HL-60 (cell line): ENCODE measurements at regions not wholly inside any gene's neighbourhood (a gene's known extent, or its start where the extent isn't known, plus 50 kb on each side); places are given as distances from the start of the nearest gene placed in this dataset.

Source experiments
- CTCF ChIP-seq: IDR thresholded peaks from one replicate; pipeline ENCODE4 v1.5.1; 2011; ENCODE audit warnings: low read length, control low read depth, inconsistent platforms; ENCODE audit not compliant: insufficient read depth
- GABPA ChIP-seq: IDR thresholded peaks from 2 replicates; pipeline ENCODE4 v1.6.1; 2012; ENCODE audit warnings: low read depth
- POLR2AphosphoS5 ChIP-seq: IDR thresholded peaks from 2 replicates; pipeline ENCODE4 v1.6.1; 2012; ENCODE audit warnings: low read depth
- REST ChIP-seq: IDR thresholded peaks from 2 replicates; pipeline ENCODE4 v1.6.1; 2012; ENCODE audit warnings: low read depth; ENCODE audit not compliant: insufficient replicate concordance

- TF ChIP-seq CTCF (no peak), POLR2AphosphoS5 (no peak), GABPA (no peak), REST (no peak)
Measured at GRCh38 chr4:11813951-11814446, 385.3 kb upstream of the HS3ST1 start.
